ENCODE measurements at regions not wholly inside any gene's neighbourhood (a gene's known extent, or its start where the extent isn't known, plus 50 kb on each side); places are given as distances from the start of the nearest gene placed in this dataset.
"Not testable (repeated sequence)": the region's sequence is repeated elsewhere in the genome, so short reads cannot be mapped to it uniquely, and the experiment has no call there.

- TF ChIP-seq CTCF (IDR thresholded peaks at IDR 0.05; ENCODE audit: unreplicated experiment in 3 of 3): no peak
- no peaks in the 10 kb centered on the region for H3K9me3 Mint-ChIP-seq
- no peaks in the 10 kb centered on the region for H3K36me3 Mint-ChIP-seq (ENCODE audit: low read depth)
- H3K4me1 Mint-ChIP-seq: no peaks in the 10 kb centered on the region
- H3K27me3 Mint-ChIP-seq (ENCODE audit: low read depth): no peaks in the 10 kb centered on the region
- H3K4me3 Mint-ChIP-seq: no peak overlapping the region
- H3K27ac Mint-ChIP-seq: no peak overlapping the region
Observed at GRCh38 chr7:89826557-89826956, 327.7 kb upstream of the STEAP1 start.

GRCh38 chr7:89837515-89837914 lies 316.8 kb upstream of the STEAP1 start:
- H3K4me3 Mint-ChIP-seq: no peak overlapping the region
- no peaks in the 10 kb centered on the region for H3K36me3 Mint-ChIP-seq (ENCODE audit: low read depth)
- H3K27ac Mint-ChIP-seq: peak overlapping the region in 2 of 3 experiments; percentile 57 to 68
- H3K27me3 Mint-ChIP-seq (ENCODE audit: low read depth): no peaks in the 10 kb centered on the region
- peaks cover 7% of the 10 kb centered on the region for H3K4me1 Mint-ChIP-seq
- no peak for TF ChIP-seq CTCF (IDR thresholded peaks at IDR 0.05; ENCODE audit: unreplicated experiment in 3 of 3)
- H3K9me3 Mint-ChIP-seq: no peaks in the 10 kb centered on the region

GRCh38 chr7:89839329-89839728 lies 314.9 kb upstream of the STEAP1 start:
- Mint-ChIP-seq H3K4me1 (peaks cover 7% of the 10 kb centered on the region), H3K9me3 (no peaks in the 10 kb centered on the region), H3K4me3 (no peak overlapping the region), H3K36me3 (ENCODE audit: low read depth) (no peaks in the 10 kb centered on the region), H3K27ac (no peak overlapping the region), H3K27me3 (ENCODE audit: low read depth) (no peaks in the 10 kb centered on the region)
- no peak for TF ChIP-seq CTCF (IDR thresholded peaks at IDR 0.05; ENCODE audit: unreplicated experiment in 3 of 3)

GRCh38 chr7:89845952-89846351 lies 308.3 kb upstream of the STEAP1 start:
- TF ChIP-seq CTCF (IDR thresholded peaks at IDR 0.05; ENCODE audit: unreplicated experiment in 3 of 3): no peak
- no peaks in the 10 kb centered on the region for H3K36me3 Mint-ChIP-seq (ENCODE audit: low read depth)
- no peaks in the 10 kb centered on the region for H3K9me3 Mint-ChIP-seq
- H3K4me3 Mint-ChIP-seq: no peak overlapping the region
- H3K27ac Mint-ChIP-seq: no peak overlapping the region
- H3K4me1 Mint-ChIP-seq: no peaks in the 10 kb centered on the region
- no peaks in the 10 kb centered on the region for H3K27me3 Mint-ChIP-seq (ENCODE audit: low read depth)

GRCh38 chr7:89849052-89849451 lies 305.2 kb upstream of the STEAP1 start:
- Mint-ChIP-seq H3K27ac (no peak overlapping the region), H3K36me3 (ENCODE audit: low read depth) (no peaks in the 10 kb centered on the region), H3K27me3 (ENCODE audit: low read depth) (no peaks in the 10 kb centered on the region), H3K9me3 (no peaks in the 10 kb centered on the region), H3K4me1 (no peaks in the 10 kb centered on the region), H3K4me3 (no peak overlapping the region)
- TF ChIP-seq CTCF (IDR thresholded peaks at IDR 0.05; ENCODE audit: unreplicated experiment in 3 of 3): no peak

- not testable (repeated sequence) for H3K36me3 Mint-ChIP-seq (ENCODE audit: low read depth); H3K27ac Mint-ChIP-seq; H3K4me1 Mint-ChIP-seq; H3K4me3 Mint-ChIP-seq; H3K27me3 Mint-ChIP-seq (ENCODE audit: low read depth)
- peaks cover 14% of the 10 kb centered on the region for H3K9me3 Mint-ChIP-seq
Observed at GRCh38 chr7:89857053-89857452, 297.2 kb upstream of the STEAP1 start.

All from nephron (organoid).